Muscle layer of duodenum (tissue), 2 donors: ENCODE measurements at regions not wholly inside any gene's neighbourhood (a gene's known extent, or its start where the extent isn't known, plus 50 kb on each side); places are given as distances from the start of the nearest gene placed in this dataset.

Experiments used
- H3K27ac ChIP-seq: one replicate; pipeline ENCODE4 v1.7.0; 2013; ENCODE audit warnings: mild to moderate bottlenecking, low read length
- H3K27me3 ChIP-seq: one replicate; pipeline ENCODE4 v1.7.0; 2013; ENCODE audit warnings: low read depth, mild to moderate bottlenecking, control low read depth, low read length
- H3K36me3 ChIP-seq, 2 donors: one replicate each; pipeline ENCODE4 v1.7.0; 2013; ENCODE audit warnings: low read length in 2 of 2, control low read depth in 1 of 2, mild to moderate bottlenecking in 1 of 2; ENCODE audit not compliant: insufficient read depth in 2 of 2, control insufficient read depth in 1 of 2
- H3K4me1 ChIP-seq, 2 donors: one replicate each; pipeline ENCODE4 v1.7.0; 2013; ENCODE audit warnings: low read length in 2 of 2, mild to moderate bottlenecking in 2 of 2, control low read depth in 1 of 2, moderate library complexity in 1 of 2; ENCODE audit not compliant: insufficient read depth in 2 of 2, control insufficient read depth in 1 of 2
- H3K4me3 ChIP-seq, 2 donors: one replicate each; pipeline ENCODE4 v1.7.0; 2013; ENCODE audit warnings: low read length in 2 of 2, low read depth in 1 of 2, mild to moderate bottlenecking in 1 of 2
- H3K9me3 ChIP-seq, 2 donors: one replicate each; pipeline ENCODE4 v1.7.0; 2013; ENCODE audit warnings: low read length in 2 of 2, control low read depth in 1 of 2, mild to moderate bottlenecking in 1 of 2; ENCODE audit not compliant: control insufficient read depth in 1 of 2
- donor health status: healthy.

- Histone ChIP-seq H3K27ac (no peak overlapping the region), H3K27me3 (no peaks in the 10 kb centered on the region), H3K4me1 (no peaks in the 10 kb centered on the region), H3K4me3 (no peak overlapping the region), H3K9me3 (no peaks in the 10 kb centered on the region), H3K36me3 (no peaks in the 10 kb centered on the region)
These were observed 82.6 kb upstream of the MAGI1 start for GRCh38 chr3:66121318-66121717.

GRCh38 chr3:66115858-66116654 is 77.3 kb upstream of the MAGI1 start:
- Histone ChIP-seq H3K27ac (no peak overlapping the region), H3K27me3 (no peaks in the 10 kb centered on the region), H3K4me1 (no peaks in the 10 kb centered on the region), H3K36me3 (no peaks in the 10 kb centered on the region), H3K4me3 (no peak overlapping the region), H3K9me3 (no peaks in the 10 kb centered on the region)

GRCh38 chr3:66113542-66113941 is 74.8 kb upstream of the MAGI1 start:
- Histone ChIP-seq H3K4me1 (no peaks in the 10 kb centered on the region), H3K4me3 (no peak overlapping the region), H3K27me3 (no peaks in the 10 kb centered on the region), H3K27ac (no peak overlapping the region), H3K9me3 (no peaks in the 10 kb centered on the region), H3K36me3 (no peaks in the 10 kb centered on the region)

GRCh38 chr3:66110840-66111239 is 72.1 kb upstream of the MAGI1 start:
- H3K36me3 ChIP-seq: no peaks in the 10 kb centered on the region
- no peak overlapping the region for H3K27ac ChIP-seq
- no peak overlapping the region for H3K4me3 ChIP-seq
- H3K4me1 ChIP-seq: no peaks in the 10 kb centered on the region
- H3K9me3 ChIP-seq: no peaks in the 10 kb centered on the region
- no peaks in the 10 kb centered on the region for H3K27me3 ChIP-seq

- Histone ChIP-seq H3K4me1 (no peaks in the 10 kb centered on the region), H3K9me3 (no peaks in the 10 kb centered on the region), H3K4me3 (no peak overlapping the region), H3K36me3 (no peaks in the 10 kb centered on the region), H3K27ac (no peak overlapping the region), H3K27me3 (no peaks in the 10 kb centered on the region)
These were observed 69.1 kb upstream of the MAGI1 start for GRCh38 chr3:66107855-66108254.

- Histone ChIP-seq H3K4me1 (no peaks in the 10 kb centered on the region), H3K27ac (no peak overlapping the region), H3K27me3 (no peaks in the 10 kb centered on the region), H3K4me3 (no peak overlapping the region), H3K9me3 (no peaks in the 10 kb centered on the region), H3K36me3 (no peaks in the 10 kb centered on the region)
These were observed 68.1 kb upstream of the MAGI1 start for GRCh38 chr3:66106788-66107187.

- H3K27ac ChIP-seq: no peak overlapping the region
- no peaks in the 10 kb centered on the region for H3K9me3 ChIP-seq
- H3K27me3 ChIP-seq: no peaks in the 10 kb centered on the region
- no peak overlapping the region for H3K4me3 ChIP-seq
- no peaks in the 10 kb centered on the region for H3K4me1 ChIP-seq
- H3K36me3 ChIP-seq: no peaks in the 10 kb centered on the region
These were observed 65.8 kb upstream of the MAGI1 start for GRCh38 chr3:66104535-66104934.

DNA sequence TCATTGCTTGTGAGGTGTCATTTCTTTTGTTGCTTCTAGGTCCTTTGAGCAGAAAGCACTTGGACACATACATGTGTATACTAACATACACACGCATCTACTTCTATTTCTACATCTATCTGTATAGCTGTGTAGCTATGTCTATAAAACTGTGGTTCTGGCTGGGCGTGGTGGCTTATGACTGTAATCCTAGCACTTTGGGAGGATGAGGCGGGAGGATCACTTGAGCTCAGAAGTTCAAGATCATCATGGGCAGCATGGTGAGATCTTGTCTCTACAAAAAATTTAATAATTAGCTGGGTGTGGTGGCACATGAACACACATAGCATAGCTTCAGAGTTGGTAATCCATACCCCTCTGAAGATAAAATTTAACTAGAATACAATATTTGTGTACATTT is 65.0 kb upstream of the MAGI1 start:
- Histone ChIP-seq H3K36me3 (no peaks in the 10 kb centered on the region), H3K4me1 (no peaks in the 10 kb centered on the region), H3K27ac (no peak overlapping the region), H3K27me3 (no peaks in the 10 kb centered on the region), H3K4me3 (no peak overlapping the region), H3K9me3 (no peaks in the 10 kb centered on the region)

GRCh38 chr3:66101901-66102300 is 63.2 kb upstream of the MAGI1 start:
- no peaks in the 10 kb centered on the region for H3K4me1 ChIP-seq
- no peak overlapping the region for H3K27ac ChIP-seq

GRCh38 chr3:66099541-66100065 is 60.9 kb upstream of the MAGI1 start:
- no peaks in the 10 kb centered on the region for H3K4me1 ChIP-seq
- H3K36me3 ChIP-seq: no peaks in the 10 kb centered on the region
- H3K9me3 ChIP-seq: no peaks in the 10 kb centered on the region
- H3K27me3 ChIP-seq: no peaks in the 10 kb centered on the region
- no peak overlapping the region for H3K27ac ChIP-seq
- H3K4me3 ChIP-seq: no peak overlapping the region

More at GRCh38 chr3:66101901-66102300, 63.2 kb upstream of the MAGI1 start:
- Histone ChIP-seq H3K27me3 (no peaks in the 10 kb centered on the region), H3K9me3 (no peaks in the 10 kb centered on the region), H3K36me3 (no peaks in the 10 kb centered on the region), H3K4me3 (no peak overlapping the region)

DNA sequence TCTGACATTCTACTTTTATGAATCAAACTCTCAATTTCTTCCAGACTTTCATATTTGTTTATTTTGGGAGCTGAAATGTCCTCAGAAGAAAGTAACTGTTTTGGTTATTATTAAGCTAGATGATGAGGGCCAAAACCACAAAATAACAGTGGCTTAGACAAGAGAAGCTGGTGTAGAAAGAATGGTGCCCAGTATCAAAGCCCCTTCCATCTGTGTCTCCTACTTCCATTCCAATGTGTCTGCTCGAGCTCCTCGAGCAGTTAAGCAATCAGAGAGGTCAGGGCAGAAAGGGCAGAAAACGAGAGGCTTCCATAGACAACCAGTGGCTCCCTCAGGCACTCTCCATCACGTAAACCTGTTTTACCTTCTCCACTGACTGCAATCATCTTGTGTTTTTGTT is 59.7 kb upstream of the MAGI1 start:
- no peak overlapping the region for H3K27ac ChIP-seq
- no peaks in the 10 kb centered on the region for H3K4me1 ChIP-seq
- no peak overlapping the region for H3K4me3 ChIP-seq
- H3K9me3 ChIP-seq: no peaks in the 10 kb centered on the region
- H3K27me3 ChIP-seq: no peaks in the 10 kb centered on the region
- H3K36me3 ChIP-seq: no peaks in the 10 kb centered on the region

DNA sequence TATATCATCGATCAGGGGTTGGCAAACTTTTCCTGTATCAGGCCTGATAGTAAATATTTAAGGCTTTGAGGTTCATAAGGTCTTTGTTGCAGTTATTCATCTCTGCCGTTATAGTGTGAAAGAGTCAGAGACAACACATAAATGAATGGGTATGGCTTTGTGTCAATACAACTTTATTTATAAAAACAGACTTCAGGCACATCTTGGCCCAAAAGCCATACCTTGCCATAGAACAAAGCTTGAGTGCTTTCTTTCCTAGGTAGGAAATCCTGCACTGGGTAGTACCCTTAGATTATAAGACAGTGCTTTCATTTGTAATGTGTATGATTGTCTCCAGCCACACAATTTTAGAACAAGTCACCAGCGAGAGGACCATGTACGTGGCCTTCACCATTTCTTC is 58.9 kb upstream of the MAGI1 start:
- Histone ChIP-seq H3K27ac (no peak overlapping the region), H3K4me3 (no peak overlapping the region), H3K9me3 (no peaks in the 10 kb centered on the region), H3K27me3 (no peaks in the 10 kb centered on the region), H3K36me3 (no peaks in the 10 kb centered on the region), H3K4me1 (no peaks in the 10 kb centered on the region)
